Activated CD4-positive, alpha-beta memory T cell treated with anti-CD3 and anti-CD28 coated beads for 36 hours (primary cell): ENCODE measurements at regions not wholly inside any gene's neighbourhood (a gene's known extent, or its start where the extent isn't known, plus 50 kb on each side); places are given as distances from the start of the nearest gene placed in this dataset.

Experiments used
- CTCF ChIA-PET: fragments of 350-600 bp; sonication (Branson Sonifier 250); formaldehyde crosslinking; loops from one replicate; lab custom pipeline; 2021; ENCODE audit warnings: antibody characterized with exemption, inconsistent platforms; lab: Charles Lee
- POLR2A ChIA-PET: fragments of 350-600 bp; sonication (Branson Sonifier 250); formaldehyde crosslinking; loops from one replicate; lab custom pipeline; 2021; ENCODE audit warnings: antibody characterized with exemption; lab: Charles Lee
- DNase-seq: peaks from one replicate; pipeline ENCODE4 v3.0.0-alpha.2; 2020
- H3K27ac Mint-ChIP-seq: one replicate; pipeline ENCODE4 v1.8.0; 2021; ENCODE audit warnings: mixed read lengths
- H3K27me3 Mint-ChIP-seq: one replicate; pipeline ENCODE4 v1.8.0; 2021; ENCODE audit warnings: mixed read lengths
- H3K36me3 Mint-ChIP-seq: one replicate; pipeline ENCODE4 v1.8.0; 2021; ENCODE audit warnings: mixed read lengths
- H3K4me1 Mint-ChIP-seq: one replicate; pipeline ENCODE4 v1.8.0; 2021; ENCODE audit warnings: low read depth, mixed read lengths
- H3K4me3 Mint-ChIP-seq: one replicate; pipeline ENCODE4 v1.8.0; 2021; ENCODE audit warnings: mild to moderate bottlenecking, mixed read lengths
- H3K9me3 Mint-ChIP-seq: one replicate; pipeline ENCODE4 v1.8.0; 2021; ENCODE audit warnings: mixed read lengths
- intact Hi-C: fragments of 100-400 bp; cut with micrococcal nuclease; formaldehyde crosslinking; loops from one replicate; pipeline ENCODE4 v1.15.1; 2023

- ChIA-PET POLR2A (interaction anchor here (0.7 kb wide), 1 partner anchor 11 kb away, joined by 3 read pairs; no protein-coding TSS in a partner anchor), CTCF (interaction anchor here (0.5 to 1.0 kb wide), 3 partner anchors 19 to 207 kb away, joined by 3 to 5 read pairs (median 3); no protein-coding TSS in a partner anchor)
- no peak overlapping the region for H3K4me3 Mint-ChIP-seq
- intact Hi-C loops: loop anchor here (2.0 kb wide), 1 partner anchor 19 kb away; no protein-coding TSS in a partner anchor
- H3K27ac Mint-ChIP-seq: no peak overlapping the region
- DNase-seq: no peak
- peaks cover 14% of the 10 kb centered on the region for H3K36me3 Mint-ChIP-seq
- peaks cover 12% of the 10 kb centered on the region for H3K4me1 Mint-ChIP-seq
- H3K27me3 Mint-ChIP-seq: peaks cover 32% of the 10 kb centered on the region
- H3K9me3 Mint-ChIP-seq: peaks cover 17% of the 10 kb centered on the region
These were observed 249.8 kb downstream of the AUH start for GRCh38 chr9:91111876-91112275.

GRCh38 chr9:91113016-91113415 is 248.7 kb downstream of the AUH start:
- CTCF ChIA-PET: interaction anchor here (1.0 kb wide), 1 partner anchor 80 kb away, joined by 3 read pairs; no protein-coding TSS in a partner anchor
- Mint-ChIP-seq H3K27ac (no peak overlapping the region), H3K36me3 (peaks cover 14% of the 10 kb centered on the region), H3K4me1 (peaks cover 16% of the 10 kb centered on the region), H3K27me3 (peaks cover 31% of the 10 kb centered on the region), H3K9me3 (peaks cover 17% of the 10 kb centered on the region), H3K4me3 (no peak overlapping the region)
- no peak for DNase-seq
- intact Hi-C loops: no loop called here
- POLR2A ChIA-PET: interaction anchor here (0.9 kb wide), 1 partner anchor 13 kb away, joined by 3 read pairs; no protein-coding TSS in a partner anchor

GRCh38 chr9:91114450-91114849 is 247.3 kb downstream of the AUH start:
- H3K27ac Mint-ChIP-seq: no peak overlapping the region
- no peak overlapping the region for H3K4me3 Mint-ChIP-seq
- peaks cover 17% of the 10 kb centered on the region for H3K9me3 Mint-ChIP-seq
- ChIA-PET CTCF (no interaction called here), POLR2A (interaction anchor here (1.0 kb wide), 1 partner anchor 8 kb away, joined by 3 read pairs; no protein-coding TSS in a partner anchor)
- intact Hi-C loops: no loop called here
- peaks cover 40% of the 10 kb centered on the region for H3K27me3 Mint-ChIP-seq
- H3K36me3 Mint-ChIP-seq: peaks cover 14% of the 10 kb centered on the region
- DNase-seq: no peak
- H3K4me1 Mint-ChIP-seq: peaks cover 21% of the 10 kb centered on the region

GRCh38 chr9:91116211-91116610 is 245.5 kb downstream of the AUH start:
- Mint-ChIP-seq H3K4me3 (no peak overlapping the region), H3K27me3 (peaks cover 39% of the 10 kb centered on the region), H3K36me3 (no peaks in the 10 kb centered on the region), H3K9me3 (no peaks in the 10 kb centered on the region), H3K4me1 (peaks cover 16% of the 10 kb centered on the region), H3K27ac (no peak overlapping the region)
- ChIA-PET CTCF (no interaction called here), POLR2A (interaction anchor here (0.9 kb wide), 1 partner anchor 16 kb away, joined by 4 read pairs; no protein-coding TSS in a partner anchor)
- intact Hi-C loops: no loop called here
- DNase-seq: no peak

- Mint-ChIP-seq H3K27me3 (peaks cover 39% of the 10 kb centered on the region), H3K9me3 (no peaks in the 10 kb centered on the region), H3K36me3 (no peaks in the 10 kb centered on the region), H3K4me1 (peaks cover 11% of the 10 kb centered on the region), H3K4me3 (no peak overlapping the region), H3K27ac (no peak overlapping the region)
- ChIA-PET POLR2A (interaction anchor here (0.9 kb wide), 1 partner anchor 17 kb away, joined by 4 read pairs; no protein-coding TSS in a partner anchor), CTCF (no interaction called here)
- intact Hi-C loops: no loop called here
- no peak for DNase-seq
These were observed 245.0 kb downstream of the AUH start for GRCh38 chr9:91116711-91117110.

GRCh38 chr9:91117474-91117891 is 244.2 kb downstream of the AUH start:
- ChIA-PET POLR2A (no interaction called here), CTCF (no interaction called here)
- Mint-ChIP-seq H3K4me3 (no peak overlapping the region), H3K9me3 (peaks cover 2% of the 10 kb centered on the region), H3K27me3 (peaks cover 39% of the 10 kb centered on the region), H3K4me1 (peaks cover 9% of the 10 kb centered on the region), H3K27ac (no peak overlapping the region), H3K36me3 (no peaks in the 10 kb centered on the region)
- DNase-seq: no peak
- intact Hi-C loops: no loop called here

GRCh38 chr9:91117959-91118703 is 243.6 kb downstream of the AUH start:
- Mint-ChIP-seq H3K4me3 (no peak overlapping the region), H3K36me3 (no peaks in the 10 kb centered on the region), H3K9me3 (peaks cover 2% of the 10 kb centered on the region), H3K27ac (no peak overlapping the region), H3K27me3 (peaks cover 32% of the 10 kb centered on the region), H3K4me1 (peaks cover 15% of the 10 kb centered on the region)
- ChIA-PET CTCF (no interaction called here), POLR2A (no interaction called here)
- DNase-seq: no peak
- intact Hi-C loops: no loop called here

- Mint-ChIP-seq H3K4me3 (no peak overlapping the region), H3K27ac (no peak overlapping the region), H3K4me1 (peaks cover 15% of the 10 kb centered on the region), H3K36me3 (no peaks in the 10 kb centered on the region), H3K9me3 (peaks cover 4% of the 10 kb centered on the region), H3K27me3 (peaks cover 32% of the 10 kb centered on the region)
- intact Hi-C loops: no loop called here
- DNase-seq: no peak
- ChIA-PET CTCF (no interaction called here), POLR2A (no interaction called here)
These were observed 243.1 kb downstream of the AUH start for GRCh38 chr9:91118704-91119025.

- Mint-ChIP-seq H3K9me3 (peaks cover 4% of the 10 kb centered on the region), H3K27me3 (peaks cover 32% of the 10 kb centered on the region)
- CTCF ChIA-PET: no interaction called here
These were observed 242.6 kb downstream of the AUH start for GRCh38 chr9:91119142-91119541.

GRCh38 chr9:91119679-91120078 is 242.0 kb downstream of the AUH start:
- DNase-seq: no peak
- ChIA-PET POLR2A (interaction anchor here (0.7 kb wide), 1 partner anchor 19 kb away, joined by 4 read pairs; no protein-coding TSS in a partner anchor), CTCF (no interaction called here)
- Mint-ChIP-seq H3K4me1 (peaks cover 15% of the 10 kb centered on the region), H3K4me3 (no peak overlapping the region), H3K9me3 (peaks cover 8% of the 10 kb centered on the region), H3K27ac (no peak overlapping the region), H3K27me3 (peaks cover 29% of the 10 kb centered on the region), H3K36me3 (no peaks in the 10 kb centered on the region)
- intact Hi-C loops: no loop called here

More at GRCh38 chr9:91119142-91119541, 242.6 kb downstream of the AUH start:
- Mint-ChIP-seq H3K4me1 (peaks cover 15% of the 10 kb centered on the region), H3K4me3 (no peak overlapping the region), H3K27ac (no peak overlapping the region), H3K36me3 (no peaks in the 10 kb centered on the region)
- POLR2A ChIA-PET: interaction anchor here (0.7 kb wide), 1 partner anchor 19 kb away, joined by 4 read pairs; no protein-coding TSS in a partner anchor
- DNase-seq: no peak
- intact Hi-C loops: no loop called here

GRCh38 chr9:91120200-91120599 is 241.5 kb downstream of the AUH start:
- H3K36me3 Mint-ChIP-seq: no peaks in the 10 kb centered on the region
- CTCF ChIA-PET: no interaction called here
- POLR2A ChIA-PET: no interaction called here
- no peak for DNase-seq
- H3K9me3 Mint-ChIP-seq: peaks cover 13% of the 10 kb centered on the region
- no peak overlapping the region for H3K4me3 Mint-ChIP-seq
- no peak overlapping the region for H3K27ac Mint-ChIP-seq
- intact Hi-C loops: no loop called here
- peaks cover 15% of the 10 kb centered on the region for H3K4me1 Mint-ChIP-seq
- peaks cover 26% of the 10 kb centered on the region for H3K27me3 Mint-ChIP-seq

- intact Hi-C loops: no loop called here
- no peaks in the 10 kb centered on the region for H3K36me3 Mint-ChIP-seq
- ChIA-PET CTCF (no interaction called here), POLR2A (interaction anchor here (0.8 kb wide), 1 partner anchor 11 kb away, joined by 3 read pairs; no protein-coding TSS in a partner anchor)
- H3K4me3 Mint-ChIP-seq: no peak overlapping the region
- H3K27me3 Mint-ChIP-seq: peaks cover 18% of the 10 kb centered on the region
- H3K4me1 Mint-ChIP-seq: peaks cover 14% of the 10 kb centered on the region
- H3K9me3 Mint-ChIP-seq: peaks cover 17% of the 10 kb centered on the region
- DNase-seq: no peak
- no peak overlapping the region for H3K27ac Mint-ChIP-seq
These were observed 239.0 kb downstream of the AUH start for GRCh38 chr9:91122755-91123154.
